IMR-90 (cell line): ENCODE measurements at regions not wholly inside any gene's neighbourhood (a gene's known extent, or its start where the extent isn't known, plus 50 kb on each side); places are given as distances from the start of the nearest gene placed in this dataset.

Experiments
- RAD21 ChIP-seq: IDR thresholded peaks from 2 replicates; pipeline ENCODE4 v1.6.1; 2012; ENCODE audit warnings: low read length, improper control_type of control experiment
- TF ChIP-seq, protein P1 (sequence below): conservative IDR thresholded peaks from 2 replicates; pipeline ENCODE4 v1.5.1; 2012; ENCODE audit warnings: mild to moderate bottlenecking, low read depth, low read length, improper control_type of control experiment

DNA sequence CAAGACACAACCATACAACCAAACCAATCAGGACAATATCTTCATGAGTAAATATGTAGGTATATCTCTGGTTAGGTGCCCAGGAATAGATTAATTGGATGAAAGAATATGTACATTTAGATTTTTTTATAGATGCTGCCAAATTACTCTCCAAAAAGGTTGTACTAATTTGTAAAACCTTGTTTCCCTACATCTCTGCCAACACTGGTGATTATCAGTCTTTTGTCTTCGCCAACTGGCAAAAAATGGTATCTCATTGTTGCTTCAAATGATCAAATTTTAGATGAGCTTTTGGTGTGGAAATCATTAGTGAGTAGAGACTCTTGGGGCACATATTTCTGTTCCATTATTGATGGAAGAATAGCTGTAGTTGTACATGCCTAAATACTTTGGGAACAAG, 90.7 kb upstream of the ELL2 start:
- TF ChIP-seq, protein P1, sequence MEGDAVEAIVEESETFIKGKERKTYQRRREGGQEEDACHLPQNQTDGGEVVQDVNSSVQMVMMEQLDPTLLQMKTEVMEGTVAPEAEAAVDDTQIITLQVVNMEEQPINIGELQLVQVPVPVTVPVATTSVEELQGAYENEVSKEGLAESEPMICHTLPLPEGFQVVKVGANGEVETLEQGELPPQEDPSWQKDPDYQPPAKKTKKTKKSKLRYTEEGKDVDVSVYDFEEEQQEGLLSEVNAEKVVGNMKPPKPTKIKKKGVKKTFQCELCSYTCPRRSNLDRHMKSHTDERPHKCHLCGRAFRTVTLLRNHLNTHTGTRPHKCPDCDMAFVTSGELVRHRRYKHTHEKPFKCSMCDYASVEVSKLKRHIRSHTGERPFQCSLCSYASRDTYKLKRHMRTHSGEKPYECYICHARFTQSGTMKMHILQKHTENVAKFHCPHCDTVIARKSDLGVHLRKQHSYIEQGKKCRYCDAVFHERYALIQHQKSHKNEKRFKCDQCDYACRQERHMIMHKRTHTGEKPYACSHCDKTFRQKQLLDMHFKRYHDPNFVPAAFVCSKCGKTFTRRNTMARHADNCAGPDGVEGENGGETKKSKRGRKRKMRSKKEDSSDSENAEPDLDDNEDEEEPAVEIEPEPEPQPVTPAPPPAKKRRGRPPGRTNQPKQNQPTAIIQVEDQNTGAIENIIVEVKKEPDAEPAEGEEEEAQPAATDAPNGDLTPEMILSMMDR: no peak
- no peak for TF ChIP-seq RAD21
